Renal pelvis (tissue), 1 donor: ENCODE measurements at regions not wholly inside any gene's neighbourhood (a gene's known extent, or its start where the extent isn't known, plus 50 kb on each side); places are given as distances from the start of the nearest gene placed in this dataset.

Source experiments
- DNase-seq: peaks from one replicate; pipeline ENCODE4 v3.0.0-alpha.2; 2013

DNA sequence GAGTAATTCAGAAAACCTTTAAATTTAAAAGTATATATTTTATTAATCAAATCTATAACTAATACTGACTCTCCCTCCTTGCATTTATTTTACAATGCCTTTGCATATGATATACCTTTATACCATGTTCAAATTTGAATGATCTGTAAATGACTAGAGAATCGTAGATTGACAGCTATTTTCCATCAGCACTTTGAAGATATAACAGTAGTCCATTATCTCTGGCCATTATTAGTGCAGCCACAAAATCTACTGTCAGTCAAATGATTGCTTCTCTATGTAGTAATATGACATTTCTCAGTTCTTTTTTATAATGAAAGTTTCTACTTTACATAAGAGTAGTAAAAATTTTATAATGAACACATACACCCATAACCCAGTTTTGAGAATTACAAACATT, 1054.8 kb upstream of the B3GALT2 start:
- no peak for DNase-seq

DNA sequence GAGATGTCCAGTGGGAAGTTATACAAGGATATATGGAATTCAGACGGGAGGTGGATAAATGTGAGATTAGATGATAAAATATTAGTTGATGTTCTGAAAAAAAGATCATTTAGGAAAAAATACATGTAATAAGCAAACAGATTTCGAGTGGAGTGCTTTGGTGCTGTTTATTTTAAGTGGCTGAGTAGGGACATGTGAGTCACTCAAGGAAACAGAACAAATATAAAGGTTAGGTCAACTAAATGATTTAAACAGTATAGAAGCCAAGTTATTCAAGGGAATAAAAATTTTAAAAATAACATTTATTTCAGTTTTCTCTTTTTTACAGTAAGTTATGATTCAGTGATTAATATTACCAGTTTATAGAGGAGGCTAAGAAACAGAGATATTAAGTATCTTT, 1046.7 kb upstream of the B3GALT2 start:
- no peak for DNase-seq

DNA sequence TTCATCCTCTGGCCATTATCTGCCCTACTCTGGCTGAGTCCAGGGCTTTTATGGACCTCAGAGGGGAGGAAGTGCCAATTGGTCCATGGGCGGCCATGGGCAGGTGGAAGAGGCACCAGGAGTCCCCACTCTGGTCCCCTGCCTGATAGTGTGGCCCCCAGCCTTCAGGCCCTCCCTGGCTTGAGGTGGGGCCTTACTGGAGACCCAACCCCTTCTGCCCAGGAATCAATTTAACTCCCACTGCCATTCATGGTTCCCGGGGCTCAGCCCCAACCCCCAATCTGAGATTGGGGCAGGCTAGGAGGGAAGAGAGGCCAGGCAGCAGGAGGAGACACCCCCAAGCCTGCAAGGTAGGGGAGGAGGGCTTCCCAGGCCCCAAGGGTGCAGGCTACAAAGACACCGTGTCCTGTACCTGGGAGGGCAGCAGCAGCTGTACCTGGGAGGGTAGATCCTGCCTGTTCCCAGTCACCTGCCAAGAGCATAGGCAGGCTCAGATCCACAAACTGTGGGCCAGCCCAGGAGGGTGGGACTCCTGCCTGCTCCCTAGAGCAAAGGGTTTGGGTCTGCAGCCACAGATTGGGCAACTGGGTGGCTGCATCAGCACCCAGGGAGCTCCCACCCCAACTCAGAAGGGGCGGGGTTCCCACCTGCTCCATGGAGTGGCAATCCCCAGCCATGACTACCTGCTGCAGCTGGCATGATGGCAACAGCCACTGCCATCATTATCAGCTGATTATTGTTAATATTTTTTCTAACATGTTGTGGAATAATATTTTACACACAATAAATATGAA, 1044.1 kb upstream of the B3GALT2 start:
- DNase-seq = no peak

DNA sequence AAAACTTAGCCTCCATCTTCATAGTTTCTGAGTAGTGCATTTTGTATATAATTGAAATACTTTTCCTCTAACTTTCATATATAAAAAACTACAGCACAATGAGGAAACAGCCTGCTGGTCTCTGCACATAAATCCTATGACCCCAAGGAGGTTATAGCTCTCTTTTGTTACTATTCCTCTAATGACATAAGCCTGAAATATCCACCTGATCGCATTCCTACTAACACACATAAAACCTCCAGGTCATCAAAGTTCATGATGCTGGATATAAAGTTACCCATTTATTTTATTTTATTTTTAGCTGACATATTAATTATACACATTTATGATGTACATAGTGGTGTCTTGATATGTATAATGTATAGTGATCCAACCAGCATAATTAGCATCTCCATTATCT, 1042.0 kb upstream of the B3GALT2 start:
- no peak for DNase-seq

DNA sequence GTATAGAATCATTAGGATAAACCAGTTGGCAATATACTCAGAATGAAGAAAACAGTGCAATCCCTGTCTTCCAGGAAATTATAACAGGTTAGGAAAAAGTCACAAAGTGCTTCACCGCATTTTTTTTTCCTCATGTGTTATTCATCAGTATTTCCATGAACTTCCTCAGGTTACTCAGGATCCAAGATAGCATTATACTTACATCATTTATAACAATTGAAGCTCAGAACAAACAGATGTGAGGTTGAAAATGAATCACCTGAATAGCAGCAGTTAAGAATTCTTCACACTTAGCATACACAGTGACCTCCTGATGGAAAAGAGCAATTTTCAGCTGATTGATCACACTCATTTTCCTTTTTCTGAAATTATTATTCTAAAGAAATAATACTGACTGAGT, 1040.7 kb upstream of the B3GALT2 start:
- no peak for DNase-seq

DNA sequence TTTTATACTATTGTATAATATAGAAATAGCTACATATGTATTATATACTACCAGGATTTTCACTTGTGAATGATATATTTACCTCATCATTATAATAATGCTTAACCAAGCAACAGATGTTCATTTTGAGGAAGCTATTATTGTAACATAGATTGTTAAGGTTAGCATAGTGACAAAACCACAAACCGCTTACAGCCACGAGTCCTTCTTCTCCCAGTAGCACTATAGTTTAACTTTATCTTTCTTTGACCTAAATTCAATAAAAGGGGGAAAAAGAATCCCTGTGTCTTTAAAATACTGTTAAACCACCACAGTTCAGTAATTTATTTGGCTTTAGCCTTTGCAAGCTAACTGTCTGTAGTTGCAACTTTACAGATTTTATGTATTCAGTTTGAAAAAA, 1039.4 kb upstream of the B3GALT2 start:
- no peak for DNase-seq

DNA sequence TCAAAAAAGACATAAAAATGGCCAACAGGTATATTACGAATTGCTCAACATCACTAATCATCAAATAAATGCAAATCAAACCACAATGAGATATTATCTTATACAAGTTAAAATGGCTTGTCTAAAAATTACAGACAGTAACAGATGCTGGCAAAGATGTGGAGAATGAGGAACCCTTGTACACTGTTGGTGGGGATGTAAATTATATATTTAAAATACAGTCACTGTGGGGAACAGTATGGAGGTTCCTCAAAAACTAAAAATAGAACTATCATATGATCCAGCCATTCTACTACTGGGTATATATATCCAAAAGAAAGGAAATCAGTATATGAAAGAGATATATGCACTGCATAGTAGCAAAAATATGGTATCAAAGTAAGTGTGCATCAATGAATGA, 1037.2 kb upstream of the B3GALT2 start:
- DNase-seq = no peak

DNA sequence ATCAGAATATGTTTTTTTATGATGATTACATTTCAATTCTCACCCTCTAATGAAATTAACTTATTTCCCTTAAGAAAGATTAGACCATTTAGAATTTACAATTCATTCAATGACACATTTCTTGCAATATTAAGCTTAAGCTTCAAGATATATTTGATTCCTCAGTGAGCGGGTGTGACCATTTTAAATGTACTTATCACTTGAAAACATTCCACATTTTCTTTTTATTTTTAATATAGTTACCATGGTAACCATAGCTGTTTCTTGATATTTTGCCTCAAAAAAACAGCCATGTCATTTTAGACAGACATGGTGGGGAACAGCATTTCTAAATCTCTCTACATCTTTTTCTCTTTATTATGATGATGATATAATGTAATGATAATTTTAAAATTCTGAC, 1029.0 kb upstream of the B3GALT2 start:
- no peak for DNase-seq

DNA sequence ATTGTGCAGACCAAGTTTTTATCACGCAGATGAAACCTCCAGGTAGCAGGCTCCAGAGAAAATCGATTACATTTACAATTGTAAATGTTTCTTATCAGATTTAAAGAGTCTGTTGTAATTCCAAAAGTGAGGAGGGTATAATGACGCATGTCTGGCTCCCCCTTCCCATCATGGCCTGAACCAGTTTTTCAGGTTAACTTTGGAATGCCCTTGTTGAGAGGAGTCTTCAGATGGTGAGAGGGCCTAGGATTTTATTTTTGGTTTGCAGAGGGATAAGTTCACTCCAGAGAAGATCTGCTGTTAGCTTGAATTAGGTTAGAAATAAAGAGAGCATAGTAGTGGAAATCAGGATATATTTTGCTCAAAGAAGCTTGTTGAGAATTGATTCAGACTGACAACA, 1028.3 kb upstream of the B3GALT2 start:
- DNase-seq = no peak

DNA sequence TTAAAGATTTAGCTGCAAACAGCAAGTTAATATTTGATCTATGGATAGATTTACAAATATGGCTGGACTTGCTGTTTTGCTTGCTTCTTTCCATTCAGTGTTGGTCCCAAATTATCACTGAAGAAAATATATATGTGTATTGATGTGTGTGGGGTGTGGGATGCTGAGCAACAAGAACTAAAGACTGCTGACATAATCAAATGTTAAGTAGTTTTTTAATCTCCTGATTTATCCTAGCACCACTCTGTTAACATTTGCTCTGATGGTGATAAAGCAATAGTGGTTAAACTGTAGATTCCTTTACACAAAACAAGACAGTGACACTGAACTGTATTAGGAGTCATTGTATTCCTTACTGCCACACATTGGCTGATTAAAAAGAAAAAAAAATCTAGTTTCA, 1023.5 kb upstream of the B3GALT2 start:
- DNase-seq = no peak

DNA sequence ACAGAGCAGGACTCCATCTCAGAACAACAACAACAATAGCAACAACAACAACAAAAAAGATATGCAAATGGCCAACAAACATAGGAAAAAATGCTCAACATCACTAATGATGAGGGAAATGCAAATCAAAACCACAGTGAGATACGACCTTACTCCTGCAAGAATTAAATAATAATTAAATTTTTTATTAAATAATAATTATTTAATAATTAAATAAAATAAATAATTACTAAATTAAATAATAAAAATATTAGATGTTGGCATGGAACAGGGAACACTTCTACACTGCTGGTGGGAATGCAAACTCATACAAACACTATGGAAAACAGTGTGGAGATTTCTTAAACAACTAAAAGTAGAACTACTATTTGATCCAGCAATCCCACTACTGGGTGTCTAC, 1022.3 kb upstream of the B3GALT2 start:
- DNase-seq = no peak

DNA sequence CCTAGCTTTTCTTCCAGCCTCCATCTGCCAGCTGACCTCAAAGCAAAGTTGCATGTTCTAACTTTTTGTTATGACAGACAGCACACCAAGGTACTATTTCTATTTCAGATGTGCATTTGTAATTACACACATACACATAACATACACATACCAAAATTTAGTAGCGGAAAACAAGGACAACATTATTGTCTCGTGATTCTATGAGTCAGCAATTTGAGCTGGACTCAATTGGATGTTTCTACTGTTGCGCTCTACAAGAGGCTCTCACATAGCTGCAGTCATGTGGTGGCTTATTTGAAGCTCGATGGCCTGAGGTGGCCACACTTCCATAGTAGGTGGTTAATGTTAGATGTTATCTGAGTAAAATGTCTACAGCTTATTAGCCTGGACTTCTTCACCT, 1010.1 kb upstream of the B3GALT2 start:
- DNase-seq = no peak

DNA sequence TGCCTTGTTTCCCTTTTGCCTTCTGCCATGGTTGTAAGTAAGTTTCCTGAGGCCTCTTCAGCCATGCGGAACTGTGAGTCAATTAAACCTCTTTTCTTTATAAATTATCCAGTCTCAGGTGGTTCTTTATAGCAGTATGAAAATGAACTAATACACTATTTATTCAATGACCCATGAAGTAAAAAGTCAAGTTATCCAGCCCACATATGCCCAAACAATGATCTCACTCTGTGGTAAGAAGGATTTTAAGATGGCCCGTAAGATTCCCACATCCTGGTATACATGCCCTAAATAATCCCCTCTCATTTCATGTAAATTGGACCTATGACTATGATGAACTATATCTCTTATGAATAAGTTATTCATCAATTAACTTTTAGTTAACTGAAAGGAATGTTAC, 1008.3 kb upstream of the B3GALT2 start:
- no peak for DNase-seq

DNA sequence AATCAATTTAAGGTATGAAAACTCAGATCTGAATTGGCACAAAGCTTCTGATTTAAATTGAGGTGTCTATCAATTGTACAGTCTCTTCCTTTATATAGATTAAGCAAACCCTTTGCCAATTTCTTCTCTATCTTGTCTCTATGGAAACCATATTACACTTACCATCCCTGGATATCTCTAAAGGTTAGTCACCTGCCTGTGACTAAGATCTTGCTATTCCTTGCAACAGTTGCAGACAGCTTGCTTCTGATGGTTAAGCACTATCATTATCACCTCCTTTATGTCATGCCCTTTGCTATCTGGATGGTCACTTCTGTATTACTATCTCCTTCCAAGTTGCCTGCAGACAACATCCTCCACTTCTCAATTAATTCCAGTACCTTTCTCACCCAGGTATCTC, 998.6 kb upstream of the B3GALT2 start:
- no peak for DNase-seq

DNA sequence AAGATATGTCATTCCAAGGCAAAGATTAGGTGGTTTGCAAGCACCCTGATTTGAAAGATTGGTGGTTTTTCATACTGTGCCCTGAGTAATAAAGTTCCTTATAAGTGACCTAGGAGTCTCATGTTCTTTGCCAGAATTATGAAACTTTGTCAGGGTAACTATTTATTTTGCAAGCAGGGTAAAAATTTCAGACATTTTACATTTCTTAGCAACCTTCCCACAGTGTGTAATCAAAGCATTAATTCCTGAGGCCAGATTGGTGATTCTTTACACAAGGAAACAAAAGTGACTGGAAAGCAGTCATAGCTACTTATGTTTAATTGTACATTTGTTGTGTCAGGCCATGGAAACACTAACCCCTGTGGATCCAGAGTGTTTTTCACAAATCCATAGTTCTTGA, 998.0 kb upstream of the B3GALT2 start:
- DNase-seq = no peak

DNA sequence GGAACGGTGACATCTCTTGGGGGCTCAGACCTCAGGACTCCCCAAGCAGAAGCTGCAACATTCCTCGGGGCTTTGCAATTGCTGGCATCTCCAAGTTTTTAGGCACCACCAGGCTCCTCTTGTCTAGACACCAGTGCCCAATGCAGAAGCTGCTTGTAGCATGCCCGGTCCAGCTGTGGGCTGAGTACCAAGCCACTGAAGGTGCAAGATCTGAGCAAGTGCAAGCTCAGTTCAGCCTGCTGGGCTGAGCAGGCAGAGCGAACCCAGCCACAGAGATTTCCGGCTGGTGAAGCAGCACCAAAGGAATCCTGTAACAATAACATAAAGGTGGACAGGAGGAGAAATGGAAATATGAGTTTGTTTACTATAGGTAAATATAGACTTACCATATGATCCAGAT, 995.4 kb upstream of the B3GALT2 start:
- no peak for DNase-seq

DNA sequence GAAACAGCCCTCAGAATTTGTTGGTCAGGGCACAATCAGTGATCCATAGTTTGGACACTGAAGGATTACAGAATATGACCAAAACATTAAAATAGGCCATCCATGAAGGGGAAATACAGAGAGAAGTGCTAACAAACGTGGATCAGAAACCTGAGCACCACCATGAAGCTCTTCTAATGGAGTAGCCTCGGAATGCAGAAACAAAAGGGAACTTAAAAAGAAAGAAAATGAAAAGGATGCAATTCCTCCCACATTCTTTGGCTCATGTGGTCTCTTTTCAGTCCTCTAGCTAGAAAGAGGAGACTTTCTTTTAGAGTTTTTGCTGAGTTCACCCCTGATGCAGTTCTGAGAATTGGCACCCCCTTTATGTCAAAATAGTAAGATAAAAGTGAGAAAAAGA, 989.8 kb upstream of the B3GALT2 start:
- DNase-seq = no peak

DNA sequence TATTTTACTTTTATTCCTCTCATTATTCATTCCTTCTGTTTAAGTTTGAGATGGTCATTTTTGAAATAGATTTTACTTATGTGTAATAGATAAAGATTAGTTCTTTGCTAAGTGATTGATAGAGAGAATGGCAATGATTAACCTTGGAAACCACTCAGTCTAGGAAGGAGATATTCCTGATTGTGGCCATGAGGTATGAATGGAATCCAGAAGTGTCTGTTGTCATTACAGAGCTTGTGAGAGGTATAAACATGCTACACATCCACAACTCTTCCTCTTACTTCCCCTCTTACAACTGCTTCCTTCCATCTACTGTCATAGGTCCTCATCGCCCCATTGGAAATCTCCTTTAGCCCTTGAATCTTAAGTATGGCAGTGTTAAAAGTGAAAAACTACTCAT, 988.8 kb upstream of the B3GALT2 start:
- DNase-seq = no peak

DNA sequence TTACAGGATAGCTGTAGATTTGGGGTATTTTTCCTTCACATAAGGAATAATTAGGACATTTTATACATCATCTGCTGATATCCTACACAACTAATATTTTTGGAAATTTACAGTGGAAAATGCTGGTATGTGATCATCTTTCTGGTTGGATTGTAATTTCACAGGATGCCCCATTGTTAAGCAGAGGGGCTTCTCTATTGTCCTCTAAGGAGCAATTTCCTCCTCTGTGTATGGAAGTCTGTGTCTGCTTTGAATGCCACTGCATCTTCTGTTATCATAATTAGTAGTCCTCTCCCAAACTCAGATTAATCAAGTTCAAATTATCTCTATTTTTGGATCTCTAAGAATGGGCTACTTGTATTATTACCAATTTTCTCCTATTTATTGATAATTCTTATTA, 988.1 kb upstream of the B3GALT2 start:
- DNase-seq = no peak

DNA sequence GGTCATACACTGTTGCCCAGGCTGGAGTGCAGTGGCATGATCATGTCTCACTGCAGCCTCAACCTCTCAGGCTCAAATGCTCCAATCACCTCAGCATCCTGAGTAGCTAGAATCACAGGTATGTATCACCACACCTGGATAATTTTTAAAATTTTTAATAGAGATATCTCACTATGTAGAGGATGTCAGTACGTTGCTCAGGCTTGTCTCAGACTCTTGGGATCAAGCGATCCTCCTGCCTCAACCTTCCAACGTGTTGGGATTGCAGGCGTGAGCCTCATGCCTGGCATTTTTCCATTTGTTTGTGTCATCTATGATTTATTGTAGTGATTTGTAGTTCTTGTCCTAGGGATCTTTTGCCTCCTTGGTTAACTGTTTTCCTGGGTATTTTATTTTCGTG, 985.2 kb upstream of the B3GALT2 start:
- no peak for DNase-seq

DNA sequence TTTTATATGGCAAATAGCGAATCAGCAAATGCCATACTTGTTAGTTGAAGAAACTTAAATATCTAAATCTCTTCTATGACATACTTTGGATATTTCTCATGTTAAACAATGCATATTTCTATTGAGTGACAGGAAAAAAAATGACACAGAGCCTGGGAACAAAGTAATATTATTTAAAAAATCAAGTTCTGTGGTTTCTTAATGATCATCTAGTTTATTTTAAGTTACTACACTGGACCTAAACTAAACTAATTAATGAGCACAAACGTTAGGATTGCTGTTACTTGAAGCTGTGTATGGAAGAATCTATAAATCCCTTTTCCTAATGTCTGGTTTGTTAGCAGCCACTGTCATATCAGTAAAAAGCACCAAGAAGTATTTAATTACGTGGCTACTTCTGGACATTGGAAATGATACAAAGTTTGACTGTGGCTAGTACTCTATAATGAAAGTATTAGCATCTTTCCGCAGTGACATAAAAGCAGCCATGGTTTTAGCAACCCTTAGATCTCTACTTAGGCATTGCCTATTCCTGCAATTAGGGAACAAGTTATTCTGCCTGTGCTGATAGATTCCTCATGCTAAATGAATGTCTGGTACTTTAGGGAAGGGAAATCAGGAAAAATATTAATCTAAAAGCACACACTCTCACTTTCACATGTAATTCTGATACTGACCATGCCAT, 981.7 kb upstream of the B3GALT2 start:
- DNase-seq = no peak

DNA sequence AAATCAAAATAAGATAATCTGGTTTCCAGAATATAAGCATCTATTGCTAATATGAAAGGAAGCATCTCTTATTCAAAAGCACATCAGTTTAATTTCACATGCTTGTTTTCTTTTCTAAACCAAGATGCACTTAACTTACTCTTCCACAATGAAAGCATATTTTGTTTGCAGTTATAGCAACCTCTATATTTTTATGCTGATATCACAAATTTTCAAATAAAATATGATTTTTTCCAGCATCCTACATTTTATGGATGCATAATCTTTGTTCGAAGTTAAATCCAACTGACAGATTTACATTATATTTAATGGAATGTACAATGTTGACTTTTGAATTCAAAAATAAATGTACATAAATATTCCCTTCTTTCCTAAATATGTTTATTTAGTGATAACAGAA, 978.3 kb upstream of the B3GALT2 start:
- peak; percentile 28 for DNase-seq

DNA sequence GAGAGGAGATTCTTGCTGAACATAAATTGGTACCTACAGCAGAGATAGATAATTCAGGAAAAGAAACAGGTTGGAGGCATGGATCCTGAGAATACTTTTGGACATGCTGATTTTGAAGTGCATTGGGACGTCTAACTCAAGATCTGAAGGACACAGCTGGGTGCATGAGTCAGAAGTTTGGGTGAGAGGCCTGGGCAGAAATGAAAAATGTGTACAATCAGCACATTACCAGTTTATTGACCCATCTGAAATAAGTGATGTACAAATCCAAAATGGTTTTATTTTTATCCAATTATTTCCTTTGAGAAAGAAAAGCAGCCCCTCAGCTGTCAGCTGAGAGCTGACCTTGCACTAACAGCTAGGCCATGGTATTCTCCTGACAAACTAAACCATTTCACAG, 975.2 kb upstream of the B3GALT2 start:
- no peak for DNase-seq

DNA sequence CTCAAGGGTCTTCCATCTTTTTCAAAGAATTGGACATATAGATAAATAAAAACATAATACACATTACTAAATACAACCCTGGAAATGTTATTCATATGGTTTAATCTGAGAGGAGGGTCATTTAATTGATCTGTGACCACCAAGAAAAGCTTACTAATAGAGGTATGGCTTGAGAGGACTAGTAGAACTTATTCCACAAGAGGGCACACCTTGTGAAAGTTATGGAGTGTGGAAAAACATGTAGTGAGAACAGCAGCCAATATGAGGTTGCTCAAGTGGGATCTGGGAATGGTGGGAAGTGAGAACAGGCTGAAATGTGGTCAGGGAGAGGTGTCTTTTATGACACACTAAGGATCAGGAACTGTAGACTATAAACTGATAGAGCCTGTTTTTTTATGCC, 973.5 kb upstream of the B3GALT2 start:
- no peak for DNase-seq
